ENCODE measurements at regions not wholly inside any gene's neighbourhood (a gene's known extent, or its start where the extent isn't known, plus 50 kb on each side); places are given as distances from the start of the nearest gene placed in this dataset.

DNA sequence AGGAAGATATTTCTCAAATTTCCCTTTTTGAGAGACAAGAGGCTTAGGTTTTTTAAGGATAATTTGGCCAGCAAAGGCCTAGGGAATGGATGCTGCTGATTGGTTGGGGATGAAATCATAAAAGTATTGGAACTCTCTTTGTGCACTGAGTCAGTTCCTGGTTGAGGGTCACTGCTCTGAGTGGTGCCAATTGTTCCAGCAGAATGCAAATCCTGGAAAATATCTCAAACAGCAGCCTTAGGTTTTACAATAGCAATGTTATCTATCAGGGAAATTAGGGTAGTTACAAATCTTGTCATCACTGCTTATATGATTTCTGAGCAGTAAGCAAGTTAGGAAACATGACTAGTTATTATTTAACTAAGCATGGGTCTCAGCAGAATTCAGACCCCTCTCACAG lies 96.2 kb downstream of the RAD51AP2 start:
- FAIRE-seq: no peak
- no peak for TF ChIP-seq POLR2A (IDR thresholded peaks at IDR 0.05; ENCODE audit: low read depth, low read length)
- TF ChIP-seq PAX5 (IDR thresholded peaks at IDR 0.05; ENCODE audit: insufficient read depth, low read length, severe bottlenecking): no peak
- TF ChIP-seq SPI1 (IDR thresholded peaks at IDR 0.05; ENCODE audit: low read depth, low read length): no peak
- no peak for TF ChIP-seq TAF1 (IDR thresholded peaks at IDR 0.05; ENCODE audit: low read depth, low read length)
- no peak for TF ChIP-seq POU2F2 (IDR thresholded peaks at IDR 0.05; ENCODE audit: low read depth, low read length)
- no peak for TF ChIP-seq POLR2AphosphoS5 (IDR thresholded peaks at IDR 0.05; ENCODE audit: low read depth, low read length)
- no peak for DNase-seq (ENCODE audit: insufficient read length, low spot score)

DNA sequence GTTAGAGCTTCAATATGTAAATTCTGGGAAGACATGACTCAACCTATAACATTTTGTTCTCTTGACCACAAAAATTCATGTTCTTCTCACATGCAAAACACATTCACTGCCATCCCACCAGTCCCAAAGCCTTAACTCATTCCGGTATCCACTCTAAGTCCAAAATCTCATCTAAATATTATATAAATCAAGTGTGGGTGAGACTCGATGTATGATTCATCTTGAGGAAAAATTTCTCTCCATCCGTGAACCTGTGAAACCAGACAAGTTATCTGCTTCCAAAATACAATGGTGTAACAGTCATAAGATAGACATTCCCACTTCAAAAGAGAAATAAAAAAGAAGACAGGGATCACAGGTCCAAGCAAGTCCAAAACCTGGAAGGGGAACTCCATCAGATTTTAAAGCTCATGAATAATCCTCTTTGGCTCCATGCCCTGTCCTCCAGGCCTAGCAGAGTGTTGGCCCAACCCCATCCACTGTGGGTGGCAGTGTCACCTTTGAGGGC lies 101.3 kb downstream of the RAD51AP2 start:
- TF ChIP-seq POLR2A (IDR thresholded peaks at IDR 0.05; ENCODE audit: low read depth, low read length): no peak
- no peak for TF ChIP-seq PAX5 (IDR thresholded peaks at IDR 0.05; ENCODE audit: insufficient read depth, low read length, severe bottlenecking)
- TF ChIP-seq TAF1 (IDR thresholded peaks at IDR 0.05; ENCODE audit: low read depth, low read length): no peak
- no peak for TF ChIP-seq POLR2AphosphoS5 (IDR thresholded peaks at IDR 0.05; ENCODE audit: low read depth, low read length)
- no peak for TF ChIP-seq POU2F2 (IDR thresholded peaks at IDR 0.05; ENCODE audit: low read depth, low read length)
- TF ChIP-seq SPI1 (IDR thresholded peaks at IDR 0.05; ENCODE audit: low read depth, low read length): no peak
- no peak for DNase-seq (ENCODE audit: insufficient read length, low spot score)
- FAIRE-seq: no peak

DNA sequence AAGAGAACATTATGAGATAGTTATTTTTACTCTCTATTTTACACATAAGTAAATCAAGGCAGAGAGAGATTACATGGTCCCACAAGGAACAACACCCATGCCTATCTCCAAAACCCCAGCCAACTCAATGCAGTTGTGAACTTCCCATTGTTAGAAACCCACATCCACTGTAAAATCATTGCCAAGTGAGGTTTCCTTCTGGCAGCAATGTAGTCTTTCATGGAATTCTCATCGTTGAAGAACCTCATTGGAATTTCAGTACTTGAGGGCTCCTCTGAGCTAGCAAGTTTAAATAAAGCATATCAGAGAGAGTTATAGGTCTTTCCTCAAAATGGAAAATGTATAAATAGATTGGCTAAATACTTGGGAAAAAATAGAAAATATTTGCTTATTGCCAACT lies 105.2 kb downstream of the RAD51AP2 start:
- FAIRE-seq: no peak
- DNase-seq (ENCODE audit: insufficient read length, low spot score): no peak
- TF ChIP-seq PAX5 (IDR thresholded peaks at IDR 0.05; ENCODE audit: insufficient read depth, low read length, severe bottlenecking): no peak
- TF ChIP-seq POU2F2 (IDR thresholded peaks at IDR 0.05; ENCODE audit: low read depth, low read length): no peak
- no peak for TF ChIP-seq SPI1 (IDR thresholded peaks at IDR 0.05; ENCODE audit: low read depth, low read length)
- no peak for TF ChIP-seq POLR2AphosphoS5 (IDR thresholded peaks at IDR 0.05; ENCODE audit: low read depth, low read length)
- TF ChIP-seq POLR2A (IDR thresholded peaks at IDR 0.05; ENCODE audit: low read depth, low read length): no peak
- no peak for TF ChIP-seq TAF1 (IDR thresholded peaks at IDR 0.05; ENCODE audit: low read depth, low read length)

DNA sequence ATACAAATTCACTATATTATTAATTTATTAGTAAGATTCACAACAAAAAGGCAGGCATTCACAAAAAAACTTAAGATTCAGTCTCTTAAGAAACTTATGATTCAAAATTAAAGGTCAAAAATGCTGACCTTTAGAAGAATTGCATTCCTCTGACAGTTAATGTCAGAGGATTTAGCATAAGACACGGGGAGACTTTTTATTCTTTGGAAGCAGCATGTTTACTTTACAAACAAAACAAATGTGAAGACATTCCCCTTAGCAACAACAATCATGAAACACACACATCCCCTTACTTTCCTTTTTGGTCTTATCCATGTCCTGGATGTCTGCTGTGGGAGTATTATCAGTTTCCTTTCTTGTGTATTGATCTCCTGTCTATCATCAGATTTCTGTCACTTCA lies 117.1 kb downstream of the RAD51AP2 start:
- TF ChIP-seq POLR2AphosphoS5 (IDR thresholded peaks at IDR 0.05; ENCODE audit: low read depth, low read length) (no peak), POLR2A (IDR thresholded peaks at IDR 0.05; ENCODE audit: low read depth, low read length) (no peak), PAX5 (IDR thresholded peaks at IDR 0.05; ENCODE audit: insufficient read depth, low read length, severe bottlenecking) (no peak), POU2F2 (IDR thresholded peaks at IDR 0.05; ENCODE audit: low read depth, low read length) (no peak), SPI1 (IDR thresholded peaks at IDR 0.05; ENCODE audit: low read depth, low read length) (no peak), TAF1 (IDR thresholded peaks at IDR 0.05; ENCODE audit: low read depth, low read length) (no peak)
- FAIRE-seq (no peak), DNase-seq (ENCODE audit: insufficient read length, low spot score) (no peak)

DNA sequence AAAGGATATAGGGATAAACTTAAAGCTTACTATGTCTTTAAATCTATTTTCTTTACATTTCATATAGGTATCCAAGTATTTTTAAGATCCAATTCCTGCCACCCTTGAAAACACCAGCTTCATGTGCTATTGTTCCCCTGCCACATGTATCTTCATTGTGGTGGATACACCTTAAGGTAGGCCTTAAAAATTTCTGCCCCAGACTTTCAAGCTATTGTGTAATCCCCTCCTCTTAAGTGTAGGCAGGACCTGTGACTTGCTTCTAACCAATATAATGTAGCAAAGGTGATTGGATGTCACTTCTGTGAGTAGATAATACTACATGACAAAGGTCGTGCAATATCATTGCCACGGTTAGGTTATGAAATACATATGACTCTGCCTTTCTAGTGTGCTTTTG lies 119.5 kb downstream of the RAD51AP2 start:
- TF ChIP-seq SPI1 (IDR thresholded peaks at IDR 0.05; ENCODE audit: low read depth, low read length) (no peak), POLR2AphosphoS5 (IDR thresholded peaks at IDR 0.05; ENCODE audit: low read depth, low read length) (no peak), TAF1 (IDR thresholded peaks at IDR 0.05; ENCODE audit: low read depth, low read length) (no peak), PAX5 (IDR thresholded peaks at IDR 0.05; ENCODE audit: insufficient read depth, low read length, severe bottlenecking) (no peak), POU2F2 (IDR thresholded peaks at IDR 0.05; ENCODE audit: low read depth, low read length) (no peak), POLR2A (IDR thresholded peaks at IDR 0.05; ENCODE audit: low read depth, low read length) (no peak)
- DNase-seq (ENCODE audit: insufficient read length, low spot score) (no peak), FAIRE-seq (no peak)

DNA sequence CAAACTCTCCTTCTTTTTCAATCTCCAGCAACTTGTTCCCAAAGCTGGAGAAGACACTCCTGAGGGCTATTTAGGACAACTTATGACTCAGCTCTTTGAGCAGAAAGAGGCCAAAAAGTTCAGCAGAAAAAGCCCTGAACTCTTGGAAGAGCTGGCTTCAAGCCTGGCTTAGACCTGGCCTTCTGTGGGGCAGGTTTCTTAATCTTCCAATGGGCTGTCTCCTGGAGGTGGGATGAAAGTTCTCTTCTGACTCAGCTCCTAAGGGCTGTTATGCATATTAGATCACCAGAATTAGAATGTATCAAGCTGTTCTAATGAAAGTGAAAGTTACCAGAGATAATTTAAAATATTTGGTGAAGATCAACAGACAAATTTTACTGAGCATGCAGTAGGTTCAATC lies 129.4 kb downstream of the RAD51AP2 start:
- no peak for TF ChIP-seq POLR2AphosphoS5 (IDR thresholded peaks at IDR 0.05; ENCODE audit: low read depth, low read length)
- TF ChIP-seq TAF1 (IDR thresholded peaks at IDR 0.05; ENCODE audit: low read depth, low read length): no peak
- no peak for TF ChIP-seq SPI1 (IDR thresholded peaks at IDR 0.05; ENCODE audit: low read depth, low read length)
- no peak for TF ChIP-seq POLR2A (IDR thresholded peaks at IDR 0.05; ENCODE audit: low read depth, low read length)
- TF ChIP-seq POU2F2 (IDR thresholded peaks at IDR 0.05; ENCODE audit: low read depth, low read length): no peak
- TF ChIP-seq PAX5 (IDR thresholded peaks at IDR 0.05; ENCODE audit: insufficient read depth, low read length, severe bottlenecking): no peak
- FAIRE-seq: no peak

DNA sequence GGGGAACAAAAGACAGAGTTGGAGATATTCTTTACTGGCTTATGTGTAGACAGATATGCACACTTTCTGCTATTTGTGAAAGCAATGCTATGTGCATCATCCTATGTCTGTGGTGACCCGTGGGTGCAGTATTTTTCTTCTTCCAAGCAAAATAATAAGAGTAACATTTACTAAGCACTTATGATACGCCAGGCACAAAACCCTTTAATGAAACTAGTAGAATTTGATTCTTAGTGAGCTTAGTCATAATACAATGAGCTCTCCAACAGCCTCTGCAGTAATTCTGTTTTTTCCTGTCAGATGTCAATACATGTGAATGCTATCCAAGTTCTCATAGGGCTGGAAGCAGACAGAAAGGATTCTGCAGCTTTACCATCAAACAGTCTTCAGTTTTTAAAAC lies 130.6 kb downstream of the RAD51AP2 start:
- DNase-seq (ENCODE audit: insufficient read length, low spot score) (no peak), FAIRE-seq (no peak)
- no peak for TF ChIP-seq TAF1 (IDR thresholded peaks at IDR 0.05; ENCODE audit: low read depth, low read length)
- no peak for TF ChIP-seq POLR2A (IDR thresholded peaks at IDR 0.05; ENCODE audit: low read depth, low read length)
- no peak for TF ChIP-seq POLR2AphosphoS5 (IDR thresholded peaks at IDR 0.05; ENCODE audit: low read depth, low read length)
- no peak for TF ChIP-seq SPI1 (IDR thresholded peaks at IDR 0.05; ENCODE audit: low read depth, low read length)
- no peak for TF ChIP-seq PAX5 (IDR thresholded peaks at IDR 0.05; ENCODE audit: insufficient read depth, low read length, severe bottlenecking)
- no peak for TF ChIP-seq POU2F2 (IDR thresholded peaks at IDR 0.05; ENCODE audit: low read depth, low read length)

More for the DNA sequence above, 129.4 kb downstream of the RAD51AP2 start:
- no peak for DNase-seq (ENCODE audit: insufficient read length, low spot score)

DNA sequence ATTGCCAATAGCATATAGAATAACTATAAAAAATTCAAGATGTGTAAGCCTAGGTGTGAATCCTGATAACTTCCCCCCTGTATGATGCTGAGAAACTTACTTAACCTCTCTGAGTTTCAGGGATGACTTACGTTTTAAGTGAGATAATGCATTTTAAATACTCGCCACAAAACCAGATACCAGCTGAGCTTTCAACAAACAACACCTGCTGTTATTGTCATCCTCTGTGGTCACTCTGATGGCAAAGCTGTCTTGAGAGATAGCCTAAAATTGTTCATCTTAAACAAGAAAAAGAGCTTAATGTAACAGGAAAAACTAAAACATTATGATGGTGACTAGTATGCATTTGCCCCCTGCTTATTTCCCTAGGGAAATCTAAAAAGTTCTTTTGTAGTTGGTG lies 131.5 kb downstream of the RAD51AP2 start:
- no peak for TF ChIP-seq PAX5 (IDR thresholded peaks at IDR 0.05; ENCODE audit: insufficient read depth, low read length, severe bottlenecking)
- no peak for TF ChIP-seq POLR2AphosphoS5 (IDR thresholded peaks at IDR 0.05; ENCODE audit: low read depth, low read length)
- TF ChIP-seq POLR2A (IDR thresholded peaks at IDR 0.05; ENCODE audit: low read depth, low read length): no peak
- TF ChIP-seq SPI1 (IDR thresholded peaks at IDR 0.05; ENCODE audit: low read depth, low read length): no peak
- no peak for TF ChIP-seq TAF1 (IDR thresholded peaks at IDR 0.05; ENCODE audit: low read depth, low read length)
- TF ChIP-seq POU2F2 (IDR thresholded peaks at IDR 0.05; ENCODE audit: low read depth, low read length): no peak
- FAIRE-seq: no peak

DNA sequence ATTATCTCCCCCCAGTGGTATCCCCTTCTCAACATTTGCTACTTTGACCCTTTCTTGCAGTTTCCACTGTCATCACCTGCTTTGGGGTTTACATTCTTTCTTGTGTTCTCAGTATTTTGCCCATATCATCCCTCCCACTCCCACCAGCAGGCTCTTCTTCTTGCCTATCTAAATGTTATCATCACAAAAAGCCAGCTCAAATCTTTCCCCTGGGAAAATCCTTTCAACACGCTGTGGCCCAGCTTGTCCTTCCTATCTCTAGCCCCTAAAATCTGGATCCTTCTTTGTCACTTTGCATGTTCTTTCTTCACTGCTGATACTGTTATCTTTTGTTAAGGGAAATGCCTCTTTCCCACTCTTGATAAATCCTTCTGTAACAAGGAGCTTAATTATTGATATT lies 138.2 kb downstream of the RAD51AP2 start:
- FAIRE-seq: no peak
- DNase-seq (ENCODE audit: insufficient read length, low spot score): no peak
- TF ChIP-seq POLR2A (IDR thresholded peaks at IDR 0.05; ENCODE audit: low read depth, low read length): no peak
- TF ChIP-seq SPI1 (IDR thresholded peaks at IDR 0.05; ENCODE audit: low read depth, low read length): no peak
- no peak for TF ChIP-seq POLR2AphosphoS5 (IDR thresholded peaks at IDR 0.05; ENCODE audit: low read depth, low read length)
- no peak for TF ChIP-seq PAX5 (IDR thresholded peaks at IDR 0.05; ENCODE audit: insufficient read depth, low read length, severe bottlenecking)
- no peak for TF ChIP-seq POU2F2 (IDR thresholded peaks at IDR 0.05; ENCODE audit: low read depth, low read length)
- TF ChIP-seq TAF1 (IDR thresholded peaks at IDR 0.05; ENCODE audit: low read depth, low read length): no peak

More for the DNA sequence above, 131.5 kb downstream of the RAD51AP2 start:
- DNase-seq (ENCODE audit: insufficient read length, low spot score): no peak

DNA sequence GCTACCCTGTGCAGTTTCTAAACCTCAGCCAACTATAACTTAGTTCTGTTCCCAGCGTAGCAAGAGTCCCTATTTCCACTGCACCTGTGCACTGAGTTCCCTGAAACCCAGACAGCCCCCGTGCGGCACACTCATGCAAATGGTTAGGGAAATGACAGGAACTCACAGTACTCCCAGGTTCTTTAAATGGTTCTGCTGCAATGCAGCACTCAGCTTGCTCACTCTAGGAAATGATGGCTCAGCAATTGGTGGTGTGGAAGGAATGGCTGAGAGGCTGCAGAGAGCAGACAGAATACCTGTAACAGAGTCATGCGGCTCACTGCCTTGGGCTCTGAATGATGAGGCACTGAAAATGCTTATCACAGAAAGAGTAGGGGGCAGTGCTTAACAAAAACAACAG lies 143.0 kb downstream of the RAD51AP2 start:
- FAIRE-seq (no peak), DNase-seq (ENCODE audit: insufficient read length, low spot score) (no peak)
- TF ChIP-seq PAX5 (IDR thresholded peaks at IDR 0.05; ENCODE audit: insufficient read depth, low read length, severe bottlenecking) (no peak), POLR2AphosphoS5 (IDR thresholded peaks at IDR 0.05; ENCODE audit: low read depth, low read length) (no peak), TAF1 (IDR thresholded peaks at IDR 0.05; ENCODE audit: low read depth, low read length) (no peak)
